IMR-90 (cell line): ENCODE measurements at regions not wholly inside any gene's neighbourhood (a gene's known extent, or its start where the extent isn't known, plus 50 kb on each side); places are given as distances from the start of the nearest gene placed in this dataset.

Experiments used
- ATAC-seq: fragments of 200-7000 bp; cut with Tn5 transposase; 2 replicates; pipeline ENCODE4 v1.9.1; 2020; ENCODE audit warnings: low read depth, mild to moderate bottlenecking, moderate library complexity
- BruUV-seq: library from RNA; stranded (reverse); fragments of 400-500 nt; replicated peaks from 2 replicates; lab custom pipeline; 2021; lab: Mats Ljungman, UMichigan
- CTCF ChIA-PET: fragments of 300-600 bp; formaldehyde crosslinking; extraction: SDS; loops from one replicate; lab custom pipeline; 2021; ENCODE audit warnings: antibody characterized with exemption; lab: Yijun Ruan, JAX
- POLR2A ChIA-PET: fragments of 300-600 bp; sonication (Branson Sonifier 250); formaldehyde crosslinking; loops from one replicate; lab custom pipeline; 2022; ENCODE audit warnings: antibody characterized with exemption; ENCODE audit not compliant: unreplicated experiment; lab: Charles Lee
- DNase-seq: peaks from one replicate; pipeline ENCODE4 v3.0.0; 2013
- H2AFZ ChIP-seq: replicated peaks from 2 replicates; pipeline ENCODE3; 2013; ENCODE audit warnings: low read length, mild to moderate bottlenecking; ENCODE audit not compliant: poor library complexity
- H2AK5ac ChIP-seq: 2 replicates; pipeline ENCODE4 v1.6.1; 2013; ENCODE audit warnings: low read depth, low read length, inconsistent platforms
- H2AK9ac ChIP-seq: replicated peaks from 2 replicates; pipeline ENCODE3; 2013; ENCODE audit warnings: mild to moderate bottlenecking, low read depth, low read length, moderate library complexity; ENCODE audit not compliant: poor library complexity
- H2BK120ac ChIP-seq: 2 replicates; pipeline ENCODE4 v1.6.1; 2013; ENCODE audit warnings: low read depth, low read length, inconsistent platforms
- H2BK15ac ChIP-seq: 3 replicates; pipeline ENCODE4 v1.6.1; 2013; ENCODE audit warnings: low read depth, low read length, inconsistent platforms
- H2BK20ac ChIP-seq: 2 replicates; pipeline ENCODE4 v1.6.1; 2013; ENCODE audit warnings: low read depth, mild to moderate bottlenecking, inconsistent platforms, low read length, moderate library complexity
- H2BK5ac ChIP-seq: 2 replicates; pipeline ENCODE4 v1.6.1; 2013; ENCODE audit warnings: mild to moderate bottlenecking, low read depth, low read length, inconsistent platforms; ENCODE audit not compliant: poor library complexity, severe bottlenecking
- H3K14ac ChIP-seq: replicated peaks from 2 replicates; pipeline ENCODE4 v1.6.1; 2013; ENCODE audit warnings: low read depth, low read length, inconsistent platforms
- H3K18ac ChIP-seq: 2 replicates; pipeline ENCODE4 v1.6.1; 2013; ENCODE audit warnings: low read depth, low read length, control low read depth
- H3K23ac ChIP-seq: 2 replicates; pipeline ENCODE4 v1.6.1; 2013; ENCODE audit warnings: low read depth, low read length, inconsistent platforms
- H3K27ac ChIP-seq: 2 replicates; pipeline ENCODE4 v1.5.1; 2013; ENCODE audit warnings: mild to moderate bottlenecking, control low read depth, low read length; ENCODE audit not compliant: insufficient read depth
- H3K27me3 ChIP-seq: 2 replicates; pipeline ENCODE4 v1.6.1; 2013; ENCODE audit warnings: low read length; ENCODE audit not compliant: control insufficient read depth, insufficient read depth
- H3K36me3 ChIP-seq: 2 replicates; pipeline ENCODE4 v1.6.1; 2013; ENCODE audit warnings: low read length, mixed read lengths; ENCODE audit not compliant: control insufficient read depth, insufficient read depth
- H3K4ac ChIP-seq: 2 replicates; pipeline ENCODE4 v1.6.1; 2013; ENCODE audit warnings: low read depth, low read length, inconsistent platforms
- H3K4me1 ChIP-seq: 2 replicates; pipeline ENCODE4 v1.6.1; 2013; ENCODE audit warnings: low read length, mixed read lengths; ENCODE audit not compliant: control insufficient read depth, insufficient read depth
- H3K4me2 ChIP-seq: 2 replicates; pipeline ENCODE4 v1.6.1; 2013; ENCODE audit warnings: low read depth, mild to moderate bottlenecking, control low read depth, low read length, moderate library complexity
- H3K4me3 ChIP-seq: 2 replicates; pipeline ENCODE4 v1.5.1; 2013; ENCODE audit warnings: low read depth, mild to moderate bottlenecking, control low read depth, low read length, moderate library complexity; ENCODE audit not compliant: insufficient read depth
- H3K56ac ChIP-seq: 2 replicates; pipeline ENCODE4 v1.6.1; 2013; ENCODE audit warnings: low read length, inconsistent platforms; ENCODE audit not compliant: insufficient read depth; ENCODE audit errors: extremely low read depth
- H3K79me1 ChIP-seq, 2 experiments: 2 replicates each; pipeline ENCODE4 v1.6.1; 2013; ENCODE audit warnings: low read length in 2 of 2, inconsistent platforms in 1 of 2, low read depth in 1 of 2
- H3K9ac ChIP-seq: 2 replicates; pipeline ENCODE4 v1.6.1; 2013; ENCODE audit warnings: low read depth, low read length, control low read depth
- H3K9me1 ChIP-seq: 2 replicates; pipeline ENCODE4 v1.6.1; 2013; ENCODE audit warnings: low read length, inconsistent platforms; ENCODE audit not compliant: insufficient read depth
- H3K9me3 ChIP-seq: 2 replicates; pipeline ENCODE4 v1.6.1; 2013; ENCODE audit warnings: low read length; ENCODE audit not compliant: control insufficient read depth, insufficient read depth
- H4K20me1 ChIP-seq: 2 replicates; pipeline ENCODE4 v1.6.1; 2013; ENCODE audit warnings: low read length, inconsistent platforms; ENCODE audit not compliant: insufficient read depth
- H4K5ac ChIP-seq: 2 replicates; pipeline ENCODE4 v1.6.1; 2013; ENCODE audit warnings: mild to moderate bottlenecking, low read depth, low read length, control low read depth
- H4K8ac ChIP-seq, 2 experiments: 2 replicates each; pipeline ENCODE4 v1.6.1; 2013; ENCODE audit warnings: low read depth in 2 of 2, low read length in 2 of 2, control low read depth in 1 of 2, inconsistent platforms in 1 of 2
- H4K91ac ChIP-seq: 2 replicates; pipeline ENCODE4 v1.6.1; 2013; ENCODE audit warnings: low read depth, low read length, inconsistent platforms; ENCODE audit not compliant: insufficient read depth
- BHLHE40 ChIP-seq: fragments of 150-350 bp; IDR thresholded peaks from 2 replicates; pipeline ENCODE4 v1.6.1; 2016; ENCODE audit warnings: mild to moderate bottlenecking, low read depth, low read length
- CEBPB ChIP-seq: IDR thresholded peaks from 2 replicates; pipeline ENCODE4 v1.6.1; 2012; ENCODE audit warnings: low read depth, low read length, improper control_type of control experiment
- CHD1 ChIP-seq: IDR thresholded peaks from 2 replicates; pipeline ENCODE4 v1.6.1; 2012; ENCODE audit warnings: low read depth, low read length, improper control_type of control experiment
- CTCF ChIP-seq: conservative IDR thresholded peaks from 2 replicates; pipeline ENCODE4 v1.5.1; 2012; ENCODE audit warnings: mild to moderate bottlenecking, low read depth, low read length, improper control_type of control experiment
- ELK1 ChIP-seq: fragments of 150-350 bp; IDR thresholded peaks from 2 replicates; pipeline ENCODE4 v1.6.1; 2016; ENCODE audit warnings: low read depth, mild to moderate bottlenecking, low read length, moderate library complexity, borderline replicate concordance
- FOS ChIP-seq: fragments of 150-350 bp; IDR thresholded peaks from 2 replicates; pipeline ENCODE4 v1.6.1; 2016; ENCODE audit warnings: low read depth, low read length
- MAFK ChIP-seq: IDR thresholded peaks from 2 replicates; pipeline ENCODE4 v1.6.1; 2012; ENCODE audit warnings: low read depth, low read length, improper control_type of control experiment
- MAZ ChIP-seq: IDR thresholded peaks from 2 replicates; pipeline ENCODE4 v1.6.1; 2012; ENCODE audit warnings: low read depth, mild to moderate bottlenecking, low read length, improper control_type of control experiment, moderate library complexity, borderline replicate concordance
- MXI1 ChIP-seq: IDR thresholded peaks from 2 replicates; pipeline ENCODE4 v1.6.1; 2012; ENCODE audit warnings: low read depth, mild to moderate bottlenecking, low read length, moderate library complexity, borderline replicate concordance
- NFE2L2 ChIP-seq: fragments of 150-350 bp; IDR thresholded peaks from 2 replicates; pipeline ENCODE4 v1.6.1; 2016; ENCODE audit warnings: low read depth, mild to moderate bottlenecking, low read length
- POLR2A ChIP-seq: IDR thresholded peaks from 2 replicates; pipeline ENCODE4 v1.6.1; 2012; ENCODE audit warnings: mild to moderate bottlenecking, low read depth, low read length
- RAD21 ChIP-seq: IDR thresholded peaks from 2 replicates; pipeline ENCODE4 v1.6.1; 2012; ENCODE audit warnings: low read length, improper control_type of control experiment
- RCOR1 ChIP-seq: IDR thresholded peaks from 2 replicates; pipeline ENCODE4 v1.6.1; 2012; ENCODE audit warnings: mild to moderate bottlenecking, low read length, improper control_type of control experiment; ENCODE audit not compliant: insufficient replicate concordance
- RFX5 ChIP-seq: IDR thresholded peaks from 2 replicates; pipeline ENCODE4 v1.8.0; 2012; ENCODE audit warnings: low read depth, mild to moderate bottlenecking, low read length, moderate library complexity
- SMC3 ChIP-seq: fragments of 150-350 bp; IDR thresholded peaks from 2 replicates; pipeline ENCODE4 v1.6.1; 2016; ENCODE audit warnings: low read depth, mild to moderate bottlenecking, antibody characterized with exemption, low read length, moderate library complexity
- USF2 ChIP-seq: fragments of 150-350 bp; IDR thresholded peaks from 2 replicates; pipeline ENCODE4 v1.6.1; 2017; ENCODE audit warnings: mild to moderate bottlenecking, antibody characterized with exemption, low read length, low read depth
- WGBS, 2 experiments: methylation state at CpG; one replicate each; pipeline versions ENCODE4 v1.1.5 to v1.1.7; 2013; ENCODE audit warnings: missing lambda C conversion rate in 2 of 2; ENCODE audit not compliant: insufficient read length in 1 of 2; ENCODE audit errors: extremely low coverage in 2 of 2; 5-methylcytosine and 5-hydroxymethylcytosine counted together
- dilution Hi-C: fragments of 300-500 bp; cut with HindIII; formaldehyde crosslinking; loops from one replicate; pipeline ENCODE4 v1.14.3; 2018; ENCODE audit warnings: low sequenced_read_pairs; ENCODE audit not compliant: unreplicated experiment
- in situ Hi-C: fragments of 300-500 bp; cut with MboI; formaldehyde crosslinking; loops from 3 replicates; pipeline ENCODE4 v1.14.3; 2019; ENCODE audit warnings: low sequenced_read_pairs, inconsistent platforms, mixed read lengths
- intact Hi-C: fragments of 100-400 bp; cut with micrococcal nuclease; formaldehyde crosslinking; loops from 2 replicates; pipeline ENCODE4 v1.10.0; 2022

- Histone ChIP-seq H2BK120ac (no peak overlapping the region), H4K8ac (no peak overlapping the region), H4K91ac (no peak overlapping the region), H4K20me1 (no peaks in the 10 kb centered on the region), H4K5ac (no peak overlapping the region), H3K9ac (no peak overlapping the region), H3K4me3 (no peak overlapping the region), H3K9me3 (peaks cover 7% of the 10 kb centered on the region; the same call in 1 of the 2 replicates), H3K36me3 (no peaks in the 10 kb centered on the region), H2BK5ac (no peak overlapping the region), H3K4me1 (no peaks in the 10 kb centered on the region), H3K56ac (no peak overlapping the region), H3K23ac (no peak overlapping the region), H2BK15ac (no peak overlapping the region), H3K79me1 (no peaks in the 10 kb centered on the region), H3K18ac (no peak overlapping the region), H2AK9ac (no peak overlapping the region), H3K14ac (no peak overlapping the region), H2BK20ac (no peak overlapping the region), H3K9me1 (no peaks in the 10 kb centered on the region), H2AFZ (no peak overlapping the region), H3K27me3 (no peaks in the 10 kb centered on the region), H3K4ac (no peak overlapping the region), H3K4me2 (no peak overlapping the region), H2AK5ac (no peak overlapping the region), H3K27ac (no peak overlapping the region)
- ATAC-seq, result no peak
- BruUV-seq, result no TSS peak
- dilution Hi-C loops, result no loop called here
- ChIA-PET POLR2A (no interaction called here), CTCF (no interaction called here)
- DNase-seq, result no peak
- intact Hi-C loops, result no loop called here
- in situ Hi-C loops, result no loop called here
- TF ChIP-seq USF2 (no peak), RAD21 (no peak), SMC3 (no peak), CEBPB (no peak), RFX5 (no peak), MAZ (no peak), POLR2A (no peak), MAFK (no peak), RCOR1 (no peak), MXI1 (no peak), CHD1 (no peak), CTCF (no peak), BHLHE40 (no peak), ELK1 (no peak), NFE2L2 (no peak), FOS (no peak)
- no CpG with 5 or more reads among the region's 1 CpG for WGBS, 2 experiments
Measured at GRCh38 chr14:104502060-104502459, 77.5 kb upstream of the C14orf180 start.
